ENCODE measurements at regions not wholly inside any gene's neighbourhood (a gene's known extent, or its start where the extent isn't known, plus 50 kb on each side); places are given as distances from the start of the nearest gene placed in this dataset.

DNA sequence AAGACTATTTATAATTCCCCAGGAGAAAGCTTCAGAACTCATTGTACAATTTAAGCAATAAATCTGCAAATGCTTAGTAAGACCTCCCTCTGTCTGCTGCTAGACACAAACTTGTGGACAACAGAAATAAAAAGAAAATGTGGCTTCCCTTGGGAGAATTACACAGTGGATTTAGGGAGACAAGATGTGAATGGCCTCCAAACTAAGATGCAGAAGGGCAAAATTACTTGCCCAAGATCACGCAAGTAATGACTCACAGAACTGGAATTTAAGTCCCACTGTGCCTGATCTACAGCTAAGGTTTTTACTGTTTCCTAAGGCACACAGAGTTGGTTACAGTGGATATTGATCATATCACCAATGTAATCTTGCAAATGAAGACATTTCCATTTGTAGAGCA is 947.0 kb downstream of the NLGN4Y start:
- no peaks in the 10 kb centered on the region for H3K27me3 ChIP-seq (ENCODE audit: insufficient read depth, low read length)
- H4K20me1 ChIP-seq (ENCODE audit: insufficient read depth, low read length) = no peaks in the 10 kb centered on the region
- no peak overlapping the region for H3K4me3 ChIP-seq (ENCODE audit: low read depth, low read length, poor library complexity, severe bottlenecking)
- no peak overlapping the region for H3K27ac ChIP-seq (ENCODE audit: low read depth, low read length, poor library complexity, severe bottlenecking)
- no peak overlapping the region for H2AFZ ChIP-seq (ENCODE audit: low read length)
- H3K4me2 ChIP-seq (ENCODE audit: low read length) = no peak overlapping the region
- no peaks in the 10 kb centered on the region for H3K9me2 ChIP-seq (ENCODE audit: low read depth, low read length)
- TF ChIP-seq, protein P1, sequence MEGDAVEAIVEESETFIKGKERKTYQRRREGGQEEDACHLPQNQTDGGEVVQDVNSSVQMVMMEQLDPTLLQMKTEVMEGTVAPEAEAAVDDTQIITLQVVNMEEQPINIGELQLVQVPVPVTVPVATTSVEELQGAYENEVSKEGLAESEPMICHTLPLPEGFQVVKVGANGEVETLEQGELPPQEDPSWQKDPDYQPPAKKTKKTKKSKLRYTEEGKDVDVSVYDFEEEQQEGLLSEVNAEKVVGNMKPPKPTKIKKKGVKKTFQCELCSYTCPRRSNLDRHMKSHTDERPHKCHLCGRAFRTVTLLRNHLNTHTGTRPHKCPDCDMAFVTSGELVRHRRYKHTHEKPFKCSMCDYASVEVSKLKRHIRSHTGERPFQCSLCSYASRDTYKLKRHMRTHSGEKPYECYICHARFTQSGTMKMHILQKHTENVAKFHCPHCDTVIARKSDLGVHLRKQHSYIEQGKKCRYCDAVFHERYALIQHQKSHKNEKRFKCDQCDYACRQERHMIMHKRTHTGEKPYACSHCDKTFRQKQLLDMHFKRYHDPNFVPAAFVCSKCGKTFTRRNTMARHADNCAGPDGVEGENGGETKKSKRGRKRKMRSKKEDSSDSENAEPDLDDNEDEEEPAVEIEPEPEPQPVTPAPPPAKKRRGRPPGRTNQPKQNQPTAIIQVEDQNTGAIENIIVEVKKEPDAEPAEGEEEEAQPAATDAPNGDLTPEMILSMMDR (IDR thresholded peaks at IDR 0.05; ENCODE audit: low read length) = no peak
- no peak for TF ChIP-seq EZH2 (IDR thresholded peaks at IDR 0.05; ENCODE audit: borderline replicate concordance, low read length)
- H3K9me3 ChIP-seq (ENCODE audit: low read length) = no peaks in the 10 kb centered on the region
- H3K79me2 ChIP-seq (ENCODE audit: insufficient read depth, low read length) = no peaks in the 10 kb centered on the region
- peaks cover 33% of the 10 kb centered on the region for H3K4me1 ChIP-seq (ENCODE audit: insufficient read depth, low read length, severe bottlenecking)
- H3F3A ChIP-seq (ENCODE audit: insufficient read depth, low read length) = no peaks in the 10 kb centered on the region
- no peak overlapping the region for H3K9ac ChIP-seq (ENCODE audit: low read length)
- no peaks in the 10 kb centered on the region for H3K36me3 ChIP-seq (ENCODE audit: insufficient read depth, low read length)

DNA sequence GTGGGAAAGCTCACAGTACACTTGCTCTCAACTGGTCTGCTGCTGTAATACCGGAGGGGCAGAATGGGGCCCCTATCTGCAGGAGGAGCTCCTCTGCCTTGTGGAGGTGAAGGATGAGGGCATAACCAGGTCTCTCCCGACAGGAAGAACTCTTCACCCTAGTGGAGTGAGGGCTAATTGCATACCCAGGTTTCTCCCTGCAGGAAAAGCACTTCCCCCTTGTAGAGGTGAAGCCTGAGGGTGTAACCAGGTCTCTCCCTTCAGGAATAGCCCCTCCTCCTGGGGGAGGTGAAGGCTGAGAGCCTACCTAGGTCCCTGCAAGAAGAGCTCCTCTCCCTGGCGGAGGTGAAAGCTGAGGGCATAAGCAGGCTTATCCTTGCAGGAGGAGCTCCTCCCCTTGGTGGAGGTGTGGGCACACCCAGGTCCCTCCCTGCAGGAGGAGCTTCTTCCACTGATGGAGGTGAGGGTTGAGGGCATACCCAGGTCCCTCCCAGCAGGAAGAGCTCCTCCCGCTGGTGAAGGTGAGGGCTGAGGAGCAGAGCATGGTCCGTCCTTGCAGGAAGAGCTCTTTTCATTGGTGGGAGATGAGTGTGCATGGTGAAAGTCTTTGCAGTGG is 954.1 kb downstream of the NLGN4Y start:
- Histone ChIP-seq H3K36me3 (ENCODE audit: insufficient read depth, low read length) (no peaks in the 10 kb centered on the region), H3K9me2 (ENCODE audit: low read depth, low read length) (no peaks in the 10 kb centered on the region), H3K27ac (ENCODE audit: low read depth, low read length, poor library complexity, severe bottlenecking) (no peak overlapping the region), H3K4me3 (ENCODE audit: low read depth, low read length, poor library complexity, severe bottlenecking) (no peak overlapping the region), H3K79me2 (ENCODE audit: insufficient read depth, low read length) (no peaks in the 10 kb centered on the region), H3F3A (ENCODE audit: insufficient read depth, low read length) (no peaks in the 10 kb centered on the region), H3K4me2 (ENCODE audit: low read length) (no peak overlapping the region; the same call in 1 of the 2 replicates), H3K9me3 (ENCODE audit: low read length) (no peaks in the 10 kb centered on the region), H4K20me1 (ENCODE audit: insufficient read depth, low read length) (no peaks in the 10 kb centered on the region), H2AFZ (ENCODE audit: low read length) (no peak overlapping the region; the same call in 1 of the 2 replicates), H3K27me3 (ENCODE audit: insufficient read depth, low read length) (no peaks in the 10 kb centered on the region), H3K4me1 (ENCODE audit: insufficient read depth, low read length, severe bottlenecking) (peaks cover 11% of the 10 kb centered on the region), H3K9ac (ENCODE audit: low read length) (no peak overlapping the region)
- TF ChIP-seq, protein P1 (IDR thresholded peaks at IDR 0.05; ENCODE audit: low read length) = no peak
- TF ChIP-seq EZH2 (IDR thresholded peaks at IDR 0.05; ENCODE audit: borderline replicate concordance, low read length) = no peak

DNA sequence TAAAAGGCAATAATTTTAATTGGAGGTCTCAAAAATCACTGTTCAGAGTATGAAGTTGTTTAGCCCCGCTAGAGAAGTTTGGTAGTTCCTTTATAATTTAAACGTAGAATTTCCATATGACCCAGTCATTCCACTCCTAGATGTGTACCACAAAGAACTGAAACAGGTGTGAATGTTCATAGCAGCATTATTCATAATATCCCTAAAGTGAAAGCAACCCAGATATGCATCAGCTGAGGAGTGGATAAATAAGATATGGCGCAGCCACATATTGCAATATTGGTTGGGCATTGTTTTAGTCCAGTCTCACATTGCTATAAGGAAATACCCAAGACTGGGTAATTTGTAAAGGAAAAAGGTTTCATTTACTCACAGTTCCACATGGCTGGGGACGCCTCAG is 976.2 kb downstream of the NLGN4Y start:
- no peaks in the 10 kb centered on the region for H3K27me3 ChIP-seq (ENCODE audit: insufficient read depth, low read length)
- H3F3A ChIP-seq (ENCODE audit: insufficient read depth, low read length) = no peaks in the 10 kb centered on the region
- peaks cover 37% of the 10 kb centered on the region for H3K79me2 ChIP-seq (ENCODE audit: insufficient read depth, low read length)
- peaks cover 82% of the 10 kb centered on the region for H3K4me1 ChIP-seq (ENCODE audit: insufficient read depth, low read length, severe bottlenecking)
- TF ChIP-seq EZH2 (IDR thresholded peaks at IDR 0.05; ENCODE audit: borderline replicate concordance, low read length) = no peak
- TF ChIP-seq, protein P1 (IDR thresholded peaks at IDR 0.05; ENCODE audit: low read length) = no peak
- 0 out of 2 replicates have a peak overlapping the region, but pooled peaks have one; percentile 42 for H3K9ac ChIP-seq (ENCODE audit: low read length)
- no peaks in the 10 kb centered on the region for H4K20me1 ChIP-seq (ENCODE audit: insufficient read depth, low read length)
- H3K9me2 ChIP-seq (ENCODE audit: low read depth, low read length) = no peaks in the 10 kb centered on the region
- H3K27ac ChIP-seq (ENCODE audit: low read depth, low read length, poor library complexity, severe bottlenecking) = peak overlapping the region; percentile 100
- no peaks in the 10 kb centered on the region for H3K9me3 ChIP-seq (ENCODE audit: low read length)
- H3K36me3 ChIP-seq (ENCODE audit: insufficient read depth, low read length) = peaks cover 36% of the 10 kb centered on the region
- H3K4me3 ChIP-seq (ENCODE audit: low read depth, low read length, poor library complexity, severe bottlenecking) = peak overlapping the region; percentile 43
- H3K4me2 ChIP-seq (ENCODE audit: low read length) = peak overlapping the region; percentile 96
- H2AFZ ChIP-seq (ENCODE audit: low read length) = no peak overlapping the region

Measured in OCI-LY1 (cell line).